ENCODE measurements at regions not wholly inside any gene's neighbourhood (a gene's known extent, or its start where the extent isn't known, plus 50 kb on each side); places are given as distances from the start of the nearest gene placed in this dataset.

GRCh38 chr12:83821967-83822366 is 1090.6 kb downstream of the SLC6A15 start:
- TF ChIP-seq CTCF (optimal IDR thresholded peaks at IDR 0.05 in 1 of 3, IDR thresholded peaks at IDR 0.05 in 1 of 3, conservative IDR thresholded peaks at IDR 0.05 in 1 of 3; ENCODE audit: extremely low read depth in 1 of 3, insufficient read depth in 2 of 3, low read length in 3 of 3) (no peak), EZH2 (IDR thresholded peaks at IDR 0.05; ENCODE audit: low read length) (no peak)

Data from keratinocyte (primary cell).